A673 (cell line): ENCODE measurements at regions not wholly inside any gene's neighbourhood (a gene's known extent, or its start where the extent isn't known, plus 50 kb on each side); places are given as distances from the start of the nearest gene placed in this dataset.

ENCODE experiments used
- BruUV-seq: library from RNA; stranded (reverse); fragments of 400-500 nt; replicated peaks from 2 replicates; lab custom pipeline; 2021; lab: Mats Ljungman, UMichigan
- CTCF ChIA-PET: fragments of 300-600 bp; sonication (Branson Sonifier 250); formaldehyde crosslinking; loops from one replicate; lab custom pipeline; 2022; ENCODE audit warnings: antibody characterized with exemption; lab: Charles Lee
- POLR2A ChIA-PET: fragments of 300-600 bp; sonication (Branson Sonifier 250); formaldehyde crosslinking; loops from one replicate; lab custom pipeline; 2022; ENCODE audit warnings: antibody characterized with exemption; ENCODE audit not compliant: low non-redundant PET; lab: Charles Lee
- DNase-seq: peaks from one replicate; pipeline ENCODE4 v3.0.0-alpha.2; 2015; ENCODE audit warnings: low spot score
- H3K27ac ChIP-seq: fragments of 200-600 bp; sonication (generic); 2 replicates; pipeline ENCODE4 v1.5.1; 2016; ENCODE audit warnings: mixed run types, low read depth, mild to moderate bottlenecking, mixed read lengths, antibody characterized with exemption, low read length; ENCODE audit not compliant: poor library complexity, severe bottlenecking
- H3K27me3 ChIP-seq: fragments of 200-600 bp; sonication (generic); replicated peaks from 2 replicates; pipeline ENCODE4 v1.6.1; 2017; ENCODE audit warnings: mixed run types, low read depth, mild to moderate bottlenecking, mixed read lengths, antibody characterized with exemption, low read length; ENCODE audit not compliant: insufficient read depth, poor library complexity
- H3K36me3 ChIP-seq: fragments of 200-600 bp; sonication (generic); 2 replicates; pipeline ENCODE4 v1.6.1; 2016; ENCODE audit warnings: mixed run types, mild to moderate bottlenecking, mixed read lengths, antibody characterized with exemption, low read length; ENCODE audit not compliant: insufficient read depth, poor library complexity, severe bottlenecking
- H3K4me1 ChIP-seq: fragments of 200-600 bp; sonication (generic); 2 replicates; pipeline ENCODE4 v1.6.1; 2017; ENCODE audit warnings: mixed run types, mild to moderate bottlenecking, mixed read lengths, antibody characterized with exemption, low read length; ENCODE audit not compliant: insufficient read depth, poor library complexity, severe bottlenecking
- H3K4me3 ChIP-seq: fragments of 200-600 bp; sonication (generic); 2 replicates; pipeline ENCODE4 v1.5.1; 2016; ENCODE audit warnings: low read depth, mixed run types, mild to moderate bottlenecking, mixed read lengths, low read length; ENCODE audit not compliant: poor library complexity, severe bottlenecking
- H3K9me3 ChIP-seq: fragments of 200-600 bp; sonication (generic); 2 replicates; pipeline ENCODE4 v1.6.1; 2016; ENCODE audit warnings: mixed run types, low read depth, mild to moderate bottlenecking, mixed read lengths, antibody characterized with exemption, low read length; ENCODE audit not compliant: poor library complexity, severe bottlenecking
- EZH2 ChIP-seq: fragments of 200-600 bp; sonication (generic); IDR thresholded peaks from 2 replicates; pipeline ENCODE4 v1.6.1; 2017; ENCODE audit warnings: borderline replicate concordance, low read depth, mild to moderate bottlenecking, mixed read lengths, antibody characterized with exemption, low read length; ENCODE audit not compliant: poor library complexity, severe bottlenecking
- intact Hi-C: fragments of 100-400 bp; cut with micrococcal nuclease; formaldehyde crosslinking; loops from one replicate; pipeline ENCODE4 v1.10.0; 2022; ENCODE audit not compliant: unreplicated experiment
- TF ChIP-seq, protein P1 (sequence below): fragments of 300-800, 200-600 bp; sonication (generic); conservative IDR thresholded peaks from 2 replicates; pipeline ENCODE4 v1.5.1; 2017; ENCODE audit warnings: low read depth, mild to moderate bottlenecking, antibody characterized with exemption, low read length, moderate library complexity, mixed read lengths

- no peak overlapping the region for H3K4me3 ChIP-seq
- no peaks in the 10 kb centered on the region for H3K27me3 ChIP-seq
- ChIA-PET CTCF (no interaction called here), POLR2A (no interaction called here)
- no peaks in the 10 kb centered on the region for H3K9me3 ChIP-seq
- no peak overlapping the region for H3K27ac ChIP-seq
- intact Hi-C loops = no loop called here
- H3K4me1 ChIP-seq = no peaks in the 10 kb centered on the region
- no peak for DNase-seq
- no TSS peak for BruUV-seq
- no peak for TF ChIP-seq EZH2
- TF ChIP-seq, protein P1, sequence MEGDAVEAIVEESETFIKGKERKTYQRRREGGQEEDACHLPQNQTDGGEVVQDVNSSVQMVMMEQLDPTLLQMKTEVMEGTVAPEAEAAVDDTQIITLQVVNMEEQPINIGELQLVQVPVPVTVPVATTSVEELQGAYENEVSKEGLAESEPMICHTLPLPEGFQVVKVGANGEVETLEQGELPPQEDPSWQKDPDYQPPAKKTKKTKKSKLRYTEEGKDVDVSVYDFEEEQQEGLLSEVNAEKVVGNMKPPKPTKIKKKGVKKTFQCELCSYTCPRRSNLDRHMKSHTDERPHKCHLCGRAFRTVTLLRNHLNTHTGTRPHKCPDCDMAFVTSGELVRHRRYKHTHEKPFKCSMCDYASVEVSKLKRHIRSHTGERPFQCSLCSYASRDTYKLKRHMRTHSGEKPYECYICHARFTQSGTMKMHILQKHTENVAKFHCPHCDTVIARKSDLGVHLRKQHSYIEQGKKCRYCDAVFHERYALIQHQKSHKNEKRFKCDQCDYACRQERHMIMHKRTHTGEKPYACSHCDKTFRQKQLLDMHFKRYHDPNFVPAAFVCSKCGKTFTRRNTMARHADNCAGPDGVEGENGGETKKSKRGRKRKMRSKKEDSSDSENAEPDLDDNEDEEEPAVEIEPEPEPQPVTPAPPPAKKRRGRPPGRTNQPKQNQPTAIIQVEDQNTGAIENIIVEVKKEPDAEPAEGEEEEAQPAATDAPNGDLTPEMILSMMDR = no peak
- H3K36me3 ChIP-seq = no peaks in the 10 kb centered on the region
Measured at GRCh38 chr3:62965311-62965710, 90.1 kb upstream of the CADPS start.

DNA sequence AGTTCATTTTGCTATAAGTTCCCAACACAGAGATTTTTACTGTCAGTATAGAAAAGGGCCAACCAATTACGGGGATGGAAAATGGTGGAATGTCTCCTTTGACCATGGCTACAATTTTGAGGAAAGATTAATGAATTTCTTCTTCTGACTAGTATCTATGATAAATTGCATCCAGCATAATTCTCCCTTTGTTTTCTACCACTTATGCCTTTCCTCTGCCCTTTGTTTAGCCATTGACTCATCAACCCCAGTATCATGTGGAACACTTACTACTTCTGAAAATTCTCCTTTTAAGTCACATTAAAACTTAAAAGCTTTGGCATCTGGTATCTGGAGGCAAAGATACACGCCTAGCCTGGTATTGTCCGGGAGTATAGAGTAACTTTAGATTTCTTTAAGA is 92.9 kb upstream of the CADPS start:
- no peaks in the 10 kb centered on the region for H3K4me1 ChIP-seq
- TF ChIP-seq EZH2 = no peak
- TF ChIP-seq, protein P1 = no peak
- DNase-seq = no peak
- intact Hi-C loops = no loop called here
- POLR2A ChIA-PET = no interaction called here
- no peaks in the 10 kb centered on the region for H3K36me3 ChIP-seq
- no TSS peak for BruUV-seq
- H3K27ac ChIP-seq = no peak overlapping the region
- H3K4me3 ChIP-seq = no peak overlapping the region
- H3K27me3 ChIP-seq = no peaks in the 10 kb centered on the region
- no peaks in the 10 kb centered on the region for H3K9me3 ChIP-seq
- CTCF ChIA-PET = no interaction called here

GRCh38 chr3:62970648-62971047 is 95.4 kb upstream of the CADPS start:
- H3K36me3 ChIP-seq = no peaks in the 10 kb centered on the region
- POLR2A ChIA-PET = no interaction called here
- H3K27ac ChIP-seq = no peak overlapping the region
- no peak overlapping the region for H3K4me3 ChIP-seq
- CTCF ChIA-PET = no interaction called here
- DNase-seq = no peak
- H3K4me1 ChIP-seq = no peaks in the 10 kb centered on the region
- no TSS peak for BruUV-seq
- no peaks in the 10 kb centered on the region for H3K27me3 ChIP-seq
- no peaks in the 10 kb centered on the region for H3K9me3 ChIP-seq
- TF ChIP-seq, protein P1 = no peak
- TF ChIP-seq EZH2 = no peak
- intact Hi-C loops = no loop called here
